Karpas-422 (cell line): ENCODE measurements at regions not wholly inside any gene's neighbourhood (a gene's known extent, or its start where the extent isn't known, plus 50 kb on each side); places are given as distances from the start of the nearest gene placed in this dataset.

Experiments used
- DNase-seq: peaks from one replicate; pipeline ENCODE4 v3.0.0-alpha.2; 2015
- H2AFZ ChIP-seq: fragments of 200-600 bp; sonication (generic); 2 replicates; pipeline ENCODE4 v1.6.1; 2014; ENCODE audit warnings: antibody characterized with exemption, low read length, mixed read lengths
- H3K27ac ChIP-seq: fragments of 200-600 bp; sonication (generic); 2 replicates; pipeline ENCODE4 v1.5.1; 2014; ENCODE audit warnings: mild to moderate bottlenecking, low read length, moderate library complexity
- H3K27me3 ChIP-seq: fragments of 200-600 bp; sonication (generic); 2 replicates; pipeline ENCODE4 v1.6.1; 2014; ENCODE audit warnings: low read length, mixed read lengths
- H3K36me3 ChIP-seq: fragments of 200-600 bp; sonication (generic); 2 replicates; pipeline ENCODE4 v1.6.1; 2014; ENCODE audit warnings: low read length, mixed read lengths; ENCODE audit not compliant: insufficient read depth
- H3K4me1 ChIP-seq: fragments of 200-600 bp; sonication (generic); 2 replicates; pipeline ENCODE4 v1.6.1; 2014; ENCODE audit warnings: mild to moderate bottlenecking, low read length, mixed read lengths
- H3K4me2 ChIP-seq: fragments of 200-600 bp; sonication (generic); 2 replicates; pipeline ENCODE4 v1.6.1; 2014; ENCODE audit warnings: low read length, low read depth, mild to moderate bottlenecking; ENCODE audit not compliant: poor library complexity, severe bottlenecking
- H3K4me3 ChIP-seq: fragments of 200-600 bp; sonication (generic); 2 replicates; pipeline ENCODE4 v1.5.1; 2014; ENCODE audit warnings: mild to moderate bottlenecking, antibody characterized with exemption, low read length, mixed read lengths
- H3K79me2 ChIP-seq: fragments of 200-600 bp; sonication (generic); 2 replicates; pipeline ENCODE4 v1.6.1; 2014; ENCODE audit warnings: mild to moderate bottlenecking, low read length, mixed read lengths
- H3K9ac ChIP-seq: fragments of 200-600 bp; sonication (generic); 2 replicates; pipeline ENCODE4 v1.6.0; 2014; ENCODE audit warnings: low read length
- H3K9me2 ChIP-seq: fragments of 200-600 bp; sonication (generic), shearing (Covaris generic); replicated peaks from 2 replicates; pipeline ENCODE4 v1.6.0; 2014; ENCODE audit warnings: mild to moderate bottlenecking, low read length, moderate library complexity; ENCODE audit not compliant: insufficient read depth
- H3K9me3 ChIP-seq: fragments of 300-700, 200-600 bp; sonication (generic); 2 replicates; pipeline ENCODE4 v1.6.1; 2014; ENCODE audit warnings: low read length, mixed read lengths
- H4K20me1 ChIP-seq: fragments of 200-600 bp; sonication (generic); 2 replicates; pipeline ENCODE4 v1.6.1; 2014; ENCODE audit warnings: mild to moderate bottlenecking, antibody characterized with exemption, low read length, low read depth; ENCODE audit not compliant: insufficient read depth

DNA sequence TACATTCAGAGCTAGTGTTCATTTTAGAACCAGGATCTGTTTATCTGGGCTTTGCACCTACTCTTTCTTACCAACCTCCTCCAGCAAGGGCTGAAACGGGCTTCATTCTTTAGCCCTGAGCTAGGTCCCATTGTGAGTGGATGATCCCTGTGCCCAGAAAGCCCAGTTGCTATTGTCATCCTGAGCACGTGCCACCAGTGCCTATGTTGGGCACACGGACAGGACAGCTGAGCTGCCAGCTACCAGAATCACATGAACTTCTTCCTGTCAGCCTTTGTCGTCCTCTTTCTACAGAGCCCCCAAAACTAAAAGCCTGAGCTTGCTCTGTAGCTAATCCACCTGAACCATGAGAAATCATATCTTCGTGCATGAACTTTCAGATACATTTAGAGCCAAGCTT is 74.4 kb upstream of the NTM start:
- Histone ChIP-seq H3K4me1 (peaks cover 19% of the 10 kb centered on the region), H2AFZ (no peak overlapping the region), H3K27me3 (no peaks in the 10 kb centered on the region), H3K9me3 (no peaks in the 10 kb centered on the region), H3K79me2 (no peaks in the 10 kb centered on the region), H3K27ac (no peak overlapping the region), H3K9ac (no peak overlapping the region), H3K4me2 (no peak overlapping the region), H3K36me3 (no peaks in the 10 kb centered on the region), H3K4me3 (no peak overlapping the region), H3K9me2 (no peaks in the 10 kb centered on the region), H4K20me1 (no peaks in the 10 kb centered on the region)
- DNase-seq = no peak

DNA sequence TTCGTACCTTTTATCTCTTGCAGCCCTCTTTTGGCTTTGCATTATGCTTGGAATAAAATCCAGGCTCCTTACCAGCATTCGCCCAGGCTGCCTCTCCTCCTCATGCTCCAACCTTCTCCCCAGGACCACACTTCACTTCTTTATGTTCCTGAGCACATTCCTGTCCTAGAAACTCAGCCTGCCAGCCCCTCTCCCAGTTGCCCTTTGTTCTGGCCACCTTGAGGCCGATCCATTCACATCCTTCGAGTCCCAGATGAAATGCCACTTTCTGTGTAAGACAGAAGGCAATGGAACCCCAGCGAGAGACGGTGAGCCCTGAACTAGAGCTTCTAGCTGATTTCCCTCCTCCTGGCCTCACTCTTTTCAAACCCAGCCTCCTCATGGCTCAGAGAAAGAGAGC is 73.0 kb upstream of the NTM start:
- no peaks in the 10 kb centered on the region for H3K36me3 ChIP-seq
- H3K9ac ChIP-seq = no peak overlapping the region
- no peaks in the 10 kb centered on the region for H3K9me2 ChIP-seq
- peaks cover 19% of the 10 kb centered on the region for H3K4me1 ChIP-seq
- H3K4me2 ChIP-seq = no peak overlapping the region
- no peaks in the 10 kb centered on the region for H3K79me2 ChIP-seq
- no peaks in the 10 kb centered on the region for H4K20me1 ChIP-seq
- no peak overlapping the region for H3K4me3 ChIP-seq
- H3K27me3 ChIP-seq = no peaks in the 10 kb centered on the region
- no peaks in the 10 kb centered on the region for H3K9me3 ChIP-seq
- no peak for DNase-seq
- H3K27ac ChIP-seq = no peak overlapping the region
- no peak overlapping the region for H2AFZ ChIP-seq

DNA sequence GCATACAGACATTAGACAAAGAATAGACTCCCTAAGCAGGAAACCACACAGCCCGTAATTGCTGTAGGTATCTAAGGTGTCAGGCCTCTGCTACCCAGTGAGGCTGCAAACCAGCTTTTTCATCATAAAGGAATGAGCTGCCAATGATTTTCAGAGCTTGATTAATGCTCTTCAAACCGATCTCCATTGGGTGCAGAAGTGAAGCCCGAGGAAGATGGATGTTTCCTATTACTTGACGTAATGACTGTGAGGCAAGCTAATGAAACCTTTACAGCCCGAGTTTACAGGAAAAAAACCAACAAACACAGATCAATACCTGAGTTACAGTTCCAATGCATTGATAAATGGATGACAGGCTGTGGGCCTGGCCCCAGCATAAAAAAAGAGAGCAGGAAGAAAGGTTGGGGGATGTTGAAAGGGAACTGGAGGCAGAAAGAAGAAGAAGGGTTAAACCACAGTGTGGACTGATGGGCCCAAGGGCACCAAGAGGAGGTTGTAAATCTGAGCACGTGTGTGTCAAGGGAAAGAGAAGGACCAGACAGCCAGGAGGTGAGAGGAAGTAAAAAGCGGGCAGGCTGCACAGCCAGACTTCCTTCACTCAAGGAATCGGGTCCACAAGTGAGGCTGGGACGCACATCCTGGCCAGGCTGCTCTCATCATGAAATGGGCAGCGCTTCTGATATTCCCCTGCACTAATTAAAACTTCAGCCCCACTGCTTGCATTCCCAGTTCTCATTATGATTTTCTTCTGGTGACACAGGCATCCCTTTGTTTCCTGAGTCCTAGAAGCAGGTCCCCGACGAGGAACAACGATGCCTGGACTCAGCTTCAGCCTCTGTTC is 70.6 kb upstream of the NTM start:
- Histone ChIP-seq H3K9ac (no peak overlapping the region), H2AFZ (0 out of 2 replicates have a peak overlapping the region, but pooled peaks have one; percentile 5), H3K79me2 (no peaks in the 10 kb centered on the region), H3K9me3 (no peaks in the 10 kb centered on the region), H3K9me2 (no peaks in the 10 kb centered on the region), H3K36me3 (no peaks in the 10 kb centered on the region), H4K20me1 (no peaks in the 10 kb centered on the region), H3K27me3 (no peaks in the 10 kb centered on the region), H3K27ac (no peak overlapping the region), H3K4me2 (peak overlapping the region; percentile 51), H3K4me3 (peak overlapping the region; percentile 18; the same call in 1 of the 2 replicates), H3K4me1 (peaks cover 19% of the 10 kb centered on the region)
- DNase-seq = peak; percentile 55

DNA sequence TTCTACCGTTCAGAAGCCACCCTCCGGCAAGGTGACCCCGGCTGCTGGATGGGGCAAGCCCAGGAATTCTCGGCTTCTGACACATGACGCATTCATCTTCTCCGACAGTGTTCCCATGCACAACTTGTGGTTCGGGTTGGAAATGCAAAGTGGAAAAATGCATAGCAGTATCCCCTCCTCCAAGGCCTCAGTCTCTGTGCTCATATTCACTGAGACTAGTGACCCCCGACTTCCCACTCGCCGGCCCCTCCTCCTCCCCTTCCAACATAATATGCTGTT is 70.0 kb upstream of the NTM start:
- no peaks in the 10 kb centered on the region for H3K79me2 ChIP-seq
- H2AFZ ChIP-seq = no peak overlapping the region
- H3K4me2 ChIP-seq = no peak overlapping the region
- no peak overlapping the region for H3K9ac ChIP-seq
- no peak overlapping the region for H3K27ac ChIP-seq
- H3K4me3 ChIP-seq = no peak overlapping the region
- no peak for DNase-seq
- H3K9me2 ChIP-seq = no peaks in the 10 kb centered on the region
- no peaks in the 10 kb centered on the region for H3K9me3 ChIP-seq
- no peaks in the 10 kb centered on the region for H3K27me3 ChIP-seq
- no peaks in the 10 kb centered on the region for H3K36me3 ChIP-seq
- no peaks in the 10 kb centered on the region for H4K20me1 ChIP-seq
- peaks cover 19% of the 10 kb centered on the region for H3K4me1 ChIP-seq

DNA sequence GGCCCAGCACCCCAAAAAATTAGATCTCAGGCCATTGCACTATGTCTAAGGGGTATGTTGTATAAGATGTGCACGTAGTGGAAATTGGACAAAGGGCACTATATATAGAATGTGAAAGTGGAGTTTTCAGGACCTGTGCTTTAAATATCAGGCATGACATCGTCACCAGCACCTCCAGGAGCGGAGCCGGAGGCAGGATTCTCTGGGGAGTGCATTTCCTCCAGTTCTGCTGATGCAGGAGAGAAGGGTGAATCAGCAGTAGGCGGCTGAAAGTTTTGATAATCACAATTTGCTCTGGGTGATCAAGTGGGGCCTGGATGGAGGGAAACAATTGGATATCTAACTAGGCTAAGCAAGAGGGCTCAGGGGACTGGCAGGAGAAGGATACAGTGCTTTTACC is 69.1 kb upstream of the NTM start:
- Histone ChIP-seq H4K20me1 (no peaks in the 10 kb centered on the region), H3K27ac (no peak overlapping the region), H3K4me3 (no peak overlapping the region), H2AFZ (no peak overlapping the region), H3K4me1 (peaks cover 19% of the 10 kb centered on the region), H3K9me2 (no peaks in the 10 kb centered on the region), H3K79me2 (no peaks in the 10 kb centered on the region), H3K9me3 (no peaks in the 10 kb centered on the region), H3K4me2 (no peak overlapping the region), H3K27me3 (no peaks in the 10 kb centered on the region), H3K9ac (no peak overlapping the region), H3K36me3 (no peaks in the 10 kb centered on the region)
- DNase-seq = no peak

DNA sequence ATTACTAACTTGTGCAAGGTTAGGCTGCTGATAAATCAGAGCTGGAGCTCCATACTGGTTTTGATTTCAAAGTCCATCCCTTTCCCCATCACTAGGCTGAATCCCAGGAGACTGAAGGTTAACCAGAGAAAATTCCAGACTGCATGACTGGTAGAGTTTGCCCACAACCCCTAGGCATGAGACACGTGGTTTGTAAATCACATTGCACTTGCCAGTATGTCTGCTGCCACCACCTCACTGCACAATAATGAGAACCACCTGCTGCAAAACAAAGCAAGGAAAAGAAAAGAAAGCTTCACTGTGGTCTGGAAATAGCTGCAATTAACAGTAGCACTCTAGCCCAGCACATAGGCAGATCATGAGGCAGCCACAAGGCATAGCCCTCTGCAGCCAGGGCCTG is 67.6 kb upstream of the NTM start:
- Histone ChIP-seq H3K9ac (no peak overlapping the region), H3K27ac (no peak overlapping the region), H3K4me3 (no peak overlapping the region), H3K27me3 (no peaks in the 10 kb centered on the region), H3K4me1 (peaks cover 19% of the 10 kb centered on the region), H3K4me2 (no peak overlapping the region), H3K36me3 (no peaks in the 10 kb centered on the region), H3K9me3 (no peaks in the 10 kb centered on the region), H3K9me2 (no peaks in the 10 kb centered on the region), H4K20me1 (no peaks in the 10 kb centered on the region), H3K79me2 (no peaks in the 10 kb centered on the region), H2AFZ (no peak overlapping the region)
- DNase-seq = no peak

GRCh38 chr11:131303611-131304119 is 66.8 kb upstream of the NTM start:
- Histone ChIP-seq H3K4me2 (no peak overlapping the region), H4K20me1 (no peaks in the 10 kb centered on the region), H3K9me2 (no peaks in the 10 kb centered on the region), H3K27ac (no peak overlapping the region), H3K79me2 (no peaks in the 10 kb centered on the region), H3K27me3 (no peaks in the 10 kb centered on the region), H3K9ac (no peak overlapping the region), H3K36me3 (no peaks in the 10 kb centered on the region), H3K4me3 (no peak overlapping the region), H2AFZ (no peak overlapping the region), H3K9me3 (no peaks in the 10 kb centered on the region), H3K4me1 (peaks cover 17% of the 10 kb centered on the region)
- no peak for DNase-seq

DNA sequence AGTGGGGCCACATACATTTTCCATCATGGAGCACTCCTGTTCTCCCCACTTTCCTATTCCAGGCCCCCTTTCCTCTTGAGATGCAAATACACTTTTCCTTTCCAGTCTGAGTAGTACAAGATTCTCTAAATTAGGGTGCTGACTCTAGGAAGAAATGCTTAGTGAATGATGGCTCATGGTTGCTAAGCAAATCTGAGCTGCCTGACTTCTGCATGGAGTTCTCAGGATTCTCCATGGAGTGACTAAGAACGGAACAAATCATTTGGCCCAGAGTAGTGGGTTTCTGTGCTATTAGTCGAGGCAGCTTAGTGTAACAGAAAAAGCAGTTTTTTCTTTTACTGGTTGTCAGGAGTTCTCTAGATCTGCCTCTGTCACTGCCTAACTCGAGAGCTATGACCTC is 65.4 kb upstream of the NTM start:
- no peaks in the 10 kb centered on the region for H3K36me3 ChIP-seq

More for the DNA sequence above, 65.4 kb upstream of the NTM start:
- no peak overlapping the region for H3K9ac ChIP-seq
- H4K20me1 ChIP-seq = no peaks in the 10 kb centered on the region
- no peaks in the 10 kb centered on the region for H3K27me3 ChIP-seq
- H3K79me2 ChIP-seq = no peaks in the 10 kb centered on the region
- no peak overlapping the region for H3K27ac ChIP-seq
- H3K4me3 ChIP-seq = no peak overlapping the region
- peaks cover 4% of the 10 kb centered on the region for H3K4me1 ChIP-seq
- no peaks in the 10 kb centered on the region for H3K9me2 ChIP-seq
- no peak overlapping the region for H3K4me2 ChIP-seq
- no peak for DNase-seq
- no peak overlapping the region for H2AFZ ChIP-seq
- no peaks in the 10 kb centered on the region for H3K9me3 ChIP-seq
